ENCODE measurements at regions not wholly inside any gene's neighbourhood (a gene's known extent, or its start where the extent isn't known, plus 50 kb on each side); places are given as distances from the start of the nearest gene placed in this dataset.

DNA sequence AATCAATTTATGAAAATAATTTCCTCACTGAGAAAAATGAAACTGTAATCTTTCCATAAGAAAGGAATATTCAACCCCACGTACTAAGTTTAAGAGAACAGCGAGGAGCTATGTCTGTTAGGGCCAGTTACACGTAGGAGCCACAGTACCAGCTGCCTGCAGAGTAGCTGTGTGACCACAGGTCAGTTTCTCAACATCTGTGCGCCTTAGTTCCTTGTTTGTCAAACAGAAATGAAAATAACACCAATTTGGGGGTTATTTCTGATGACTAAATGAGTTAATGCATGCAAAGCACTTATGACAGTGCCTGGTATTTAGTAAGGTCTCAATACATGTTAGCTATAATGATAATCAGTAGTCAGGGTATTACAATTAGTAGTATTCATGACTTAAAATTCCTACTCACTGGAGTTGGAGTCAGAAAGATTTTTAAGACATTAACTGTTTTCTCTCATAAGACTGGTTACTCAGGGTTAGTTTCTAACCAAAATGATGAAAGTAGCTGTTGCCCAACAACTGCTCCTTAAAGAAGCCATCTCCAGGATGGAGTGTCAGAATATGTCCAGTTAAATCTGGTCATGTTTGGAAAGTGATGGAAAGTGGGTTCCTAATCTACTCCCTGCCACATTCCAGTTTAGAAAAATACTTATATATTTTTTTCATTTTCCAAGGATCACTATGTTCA is 85.8 kb upstream of the ZNF648 start:
- TF ChIP-seq ZNF546 (CRISPR knock-in tag; conservative IDR thresholded peaks at IDR 0.05) (no peak), TOE1 (CRISPR knock-in tag; IDR thresholded peaks at IDR 0.05) (no peak), CTCF (CRISPR knock-in tag; IDR thresholded peaks at IDR 0.05) (no peak), RELA (CRISPR knock-in tag; IDR thresholded peaks at IDR 0.05) (no peak), CBX2 (IDR thresholded peaks at IDR 0.05; ENCODE audit: low read depth, low read length) (no peak), CBX2 (CRISPR knock-in tag; IDR thresholded peaks at IDR 0.05; ENCODE audit: low read depth) (no peak), ZNF180 (CRISPR knock-in tag; IDR thresholded peaks at IDR 0.05; ENCODE audit: borderline replicate concordance, low read depth) (no peak), MTF2 (CRISPR knock-in tag; IDR thresholded peaks at IDR 0.05; ENCODE audit: borderline replicate concordance) (no peak), MLLT10 (CRISPR knock-in tag; IDR thresholded peaks at IDR 0.05) (no peak), ZBTB7B (CRISPR knock-in tag; IDR thresholded peaks at IDR 0.05) (no peak), MYC (CRISPR knock-in tag; IDR thresholded peaks at IDR 0.05; ENCODE audit: borderline replicate concordance) (no peak), SP140L (CRISPR knock-in tag; IDR thresholded peaks at IDR 0.05; ENCODE audit: borderline replicate concordance) (no peak)
